K562 (cell line): ENCODE measurements at regions not wholly inside any gene's neighbourhood (a gene's known extent, or its start where the extent isn't known, plus 50 kb on each side); places are given as distances from the start of the nearest gene placed in this dataset.

Experiments
- ATF1 ChIP-seq, 2 experiments: fragments of 450-650 bp in 1 of 2; IDR thresholded peaks; 2 replicates each; pipeline ENCODE4 v1.6.1; 2016; ENCODE audit warnings: missing compliant biosample characterization in 1 of 2, missing genetic modification characterization in 1 of 2
- CUX1 ChIP-seq: fragments of 200-800 bp; sonication (Bioruptor generic); IDR thresholded peaks from 2 replicates; pipeline ENCODE4 v1.6.1; 2016; ENCODE audit warnings: missing genetic modification characterization, missing compliant biosample characterization
- MLX ChIP-seq, 2 experiments: fragments of 450-650 bp in 1 of 2; sonication (generic) in 1 of 2; formaldehyde crosslinking; conservative IDR thresholded peaks; 2 replicates each; pipeline versions ENCODE4 v1.4.0 to v1.8.1; 2020 to 2022; ENCODE audit warnings: mild to moderate bottlenecking in 1 of 2, missing genetic modification reagents in 1 of 2
- NCOA6 ChIP-seq: fragments of 450-650 bp; IDR thresholded peaks from 2 replicates; pipeline ENCODE4 v1.6.1; 2017; ENCODE audit warnings: mild to moderate bottlenecking
- TCF7L2 ChIP-seq: fragments of 150-350 bp; IDR thresholded peaks from 2 replicates; pipeline ENCODE4 v1.6.1; 2016; ENCODE audit warnings: low read depth, mild to moderate bottlenecking, low read length, moderate library complexity
- TF ChIP-seq, protein P1 (sequence below): sonication (generic); formaldehyde crosslinking; IDR thresholded peaks from 2 replicates; pipeline ENCODE4 v1.8.1; 2023; ENCODE audit warnings: missing genetic modification reagents, mild to moderate bottlenecking, borderline replicate concordance

- TF ChIP-seq MLX (CRISPR knock-in tag; conservative IDR thresholded peaks at IDR 0.05): no peak
- TF ChIP-seq TCF7L2: no peak
- TF ChIP-seq ATF1 (CRISPR knock-in tag; IDR thresholded peaks at IDR 0.05): no peak
- TF ChIP-seq ATF1 (tag; IDR thresholded peaks at IDR 0.05): no peak
- TF ChIP-seq CUX1 (CRISPR knock-in tag): no peak
- TF ChIP-seq, protein P1, sequence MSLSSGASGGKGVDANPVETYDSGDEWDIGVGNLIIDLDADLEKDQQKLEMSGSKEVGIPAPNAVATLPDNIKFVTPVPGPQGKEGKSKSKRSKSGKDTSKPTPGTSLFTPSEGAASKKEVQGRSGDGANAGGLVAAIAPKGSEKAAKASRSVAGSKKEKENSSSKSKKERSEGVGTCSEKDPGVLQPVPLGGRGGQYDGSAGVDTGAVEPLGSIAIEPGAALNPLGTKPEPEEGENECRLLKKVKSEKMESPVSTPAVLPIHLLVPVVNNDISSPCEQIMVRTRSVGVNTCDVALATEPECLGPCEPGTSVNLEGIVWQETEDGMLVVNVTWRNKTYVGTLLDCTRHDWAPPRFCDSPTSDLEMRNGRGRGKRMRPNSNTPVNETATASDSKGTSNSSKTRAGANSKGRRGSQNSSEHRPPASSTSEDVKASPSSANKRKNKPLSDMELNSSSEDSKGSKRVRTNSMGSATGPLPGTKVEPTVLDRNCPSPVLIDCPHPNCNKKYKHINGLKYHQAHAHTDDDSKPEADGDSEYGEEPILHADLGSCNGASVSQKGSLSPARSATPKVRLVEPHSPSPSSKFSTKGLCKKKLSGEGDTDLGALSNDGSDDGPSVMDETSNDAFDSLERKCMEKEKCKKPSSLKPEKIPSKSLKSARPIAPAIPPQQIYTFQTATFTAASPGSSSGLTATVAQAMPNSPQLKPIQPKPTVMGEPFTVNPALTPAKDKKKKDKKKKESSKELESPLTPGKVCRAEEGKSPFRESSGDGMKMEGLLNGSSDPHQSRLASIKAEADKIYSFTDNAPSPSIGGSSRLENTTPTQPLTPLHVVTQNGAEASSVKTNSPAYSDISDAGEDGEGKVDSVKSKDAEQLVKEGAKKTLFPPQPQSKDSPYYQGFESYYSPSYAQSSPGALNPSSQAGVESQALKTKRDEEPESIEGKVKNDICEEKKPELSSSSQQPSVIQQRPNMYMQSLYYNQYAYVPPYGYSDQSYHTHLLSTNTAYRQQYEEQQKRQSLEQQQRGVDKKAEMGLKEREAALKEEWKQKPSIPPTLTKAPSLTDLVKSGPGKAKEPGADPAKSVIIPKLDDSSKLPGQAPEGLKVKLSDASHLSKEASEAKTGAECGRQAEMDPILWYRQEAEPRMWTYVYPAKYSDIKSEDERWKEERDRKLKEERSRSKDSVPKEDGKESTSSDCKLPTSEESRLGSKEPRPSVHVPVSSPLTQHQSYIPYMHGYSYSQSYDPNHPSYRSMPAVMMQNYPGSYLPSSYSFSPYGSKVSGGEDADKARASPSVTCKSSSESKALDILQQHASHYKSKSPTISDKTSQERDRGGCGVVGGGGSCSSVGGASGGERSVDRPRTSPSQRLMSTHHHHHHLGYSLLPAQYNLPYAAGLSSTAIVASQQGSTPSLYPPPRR (CRISPR knock-in tag): no peak
- TF ChIP-seq NCOA6: no peak
These were observed 203.4 kb downstream of the KIT start (continued) for GRCh38 chr4:54861201-54861600.
